Activated naive CD8-positive, alpha-beta T cell treated with anti-CD3 and anti-CD28 coated beads, Interleukin-2, amount 50 U/mL, for 24 hours (primary cell): ENCODE measurements at regions not wholly inside any gene's neighbourhood (a gene's known extent, or its start where the extent isn't known, plus 50 kb on each side); places are given as distances from the start of the nearest gene placed in this dataset.

Experiments used
- ATAC-seq: fragments of 150-1000 bp; cut with Tn5 transposase; one replicate; pipeline ENCODE4 v1.10.0; 2021
- DNase-seq: peaks from one replicate; pipeline ENCODE4 v3.0.0; 2021
- H3K27ac Mint-ChIP-seq: one replicate; pipeline ENCODE4 v1.8.0; 2021; ENCODE audit warnings: mild to moderate bottlenecking, mixed read lengths
- H3K27me3 Mint-ChIP-seq: one replicate; pipeline ENCODE4 v1.8.0; 2021; ENCODE audit warnings: mixed read lengths
- H3K36me3 Mint-ChIP-seq: one replicate; pipeline ENCODE4 v1.8.0; 2021; ENCODE audit warnings: low read depth, mixed read lengths
- H3K4me1 Mint-ChIP-seq: one replicate; pipeline ENCODE4 v1.8.0; 2021; ENCODE audit warnings: mixed read lengths
- H3K4me3 Mint-ChIP-seq: one replicate; pipeline ENCODE4 v1.8.0; 2021; ENCODE audit warnings: mild to moderate bottlenecking, moderate library complexity, mixed read lengths
- H3K9me3 Mint-ChIP-seq: one replicate; pipeline ENCODE4 v1.8.0; 2021; ENCODE audit warnings: mixed read lengths

DNA sequence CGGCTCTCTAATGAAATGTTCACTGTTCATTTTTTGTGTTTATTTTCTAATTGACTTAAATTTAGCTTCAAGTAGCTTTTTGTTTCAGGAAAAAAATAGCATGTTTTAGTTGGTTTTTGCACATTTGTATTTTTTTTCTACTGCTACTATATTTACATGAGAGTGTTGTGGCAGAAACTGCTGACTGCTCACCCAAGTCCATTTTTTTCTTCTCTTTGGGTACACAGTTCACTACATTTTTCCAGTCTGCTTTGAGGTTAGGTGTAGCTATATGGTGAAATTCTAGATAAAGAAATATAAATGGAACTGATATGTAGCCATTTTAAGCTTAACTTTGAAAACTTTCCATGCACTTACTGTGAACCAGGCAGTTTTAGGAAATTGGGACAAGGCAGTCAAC is 216.7 kb upstream of the C11orf87 start:
- Mint-ChIP-seq H3K9me3 (peaks cover 8% of the 10 kb centered on the region), H3K4me3 (no peak overlapping the region), H3K27ac (no peak overlapping the region), H3K4me1 (no peaks in the 10 kb centered on the region), H3K27me3 (peaks cover 2% of the 10 kb centered on the region), H3K36me3 (no peaks in the 10 kb centered on the region)
- DNase-seq (no peak), ATAC-seq (no peak)

DNA sequence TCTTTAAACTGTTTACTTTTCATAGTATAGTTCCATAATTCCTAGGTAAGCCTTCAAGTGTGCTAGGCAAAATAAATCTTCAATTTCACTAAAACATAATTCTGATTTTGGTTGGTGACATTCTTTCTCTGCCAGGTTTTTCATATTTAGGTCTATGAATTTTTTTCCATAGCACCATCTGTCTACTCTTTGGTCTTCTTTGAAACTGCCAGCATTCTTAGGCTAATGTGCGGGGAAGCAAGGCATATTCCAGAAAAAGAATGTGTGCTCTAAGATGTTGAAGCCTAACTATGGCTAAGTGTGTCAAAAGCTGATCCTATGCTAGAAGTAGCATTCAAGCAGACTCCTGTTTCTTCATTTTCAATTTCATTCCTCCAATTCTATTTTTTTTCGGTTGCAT is 213.9 kb upstream of the C11orf87 start:
- peaks cover 22% of the 10 kb centered on the region for H3K9me3 Mint-ChIP-seq
- H3K27me3 Mint-ChIP-seq: peaks cover 3% of the 10 kb centered on the region
- H3K27ac Mint-ChIP-seq: no peak overlapping the region
- no peaks in the 10 kb centered on the region for H3K36me3 Mint-ChIP-seq
- ATAC-seq (no peak), DNase-seq (no peak)
- H3K4me3 Mint-ChIP-seq: no peak overlapping the region
- no peaks in the 10 kb centered on the region for H3K4me1 Mint-ChIP-seq

DNA sequence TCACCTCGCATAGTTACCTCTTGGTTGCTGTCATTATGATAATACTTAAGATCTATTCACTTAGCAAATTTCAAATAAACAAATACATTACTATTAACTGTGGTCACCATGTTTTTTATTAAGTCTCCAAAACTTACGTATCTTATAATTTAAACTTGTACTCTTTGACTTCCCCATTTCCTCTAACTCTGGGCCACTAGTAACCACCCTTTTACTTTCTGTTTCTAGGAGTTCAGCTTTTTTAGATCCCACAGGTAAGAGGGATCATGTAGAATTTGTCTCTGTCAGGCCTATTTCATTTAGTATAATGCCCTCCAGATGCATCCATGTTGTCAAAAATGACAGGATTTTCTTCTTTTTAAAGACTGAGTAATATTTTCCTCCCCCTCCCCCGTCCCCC is 212.4 kb upstream of the C11orf87 start:
- no peaks in the 10 kb centered on the region for H3K36me3 Mint-ChIP-seq
- no peak for DNase-seq
- H3K9me3 Mint-ChIP-seq: peaks cover 22% of the 10 kb centered on the region
- no peak overlapping the region for H3K27ac Mint-ChIP-seq
- peaks cover 3% of the 10 kb centered on the region for H3K27me3 Mint-ChIP-seq
- no peaks in the 10 kb centered on the region for H3K4me1 Mint-ChIP-seq
- no peak overlapping the region for H3K4me3 Mint-ChIP-seq
- ATAC-seq: no peak

DNA sequence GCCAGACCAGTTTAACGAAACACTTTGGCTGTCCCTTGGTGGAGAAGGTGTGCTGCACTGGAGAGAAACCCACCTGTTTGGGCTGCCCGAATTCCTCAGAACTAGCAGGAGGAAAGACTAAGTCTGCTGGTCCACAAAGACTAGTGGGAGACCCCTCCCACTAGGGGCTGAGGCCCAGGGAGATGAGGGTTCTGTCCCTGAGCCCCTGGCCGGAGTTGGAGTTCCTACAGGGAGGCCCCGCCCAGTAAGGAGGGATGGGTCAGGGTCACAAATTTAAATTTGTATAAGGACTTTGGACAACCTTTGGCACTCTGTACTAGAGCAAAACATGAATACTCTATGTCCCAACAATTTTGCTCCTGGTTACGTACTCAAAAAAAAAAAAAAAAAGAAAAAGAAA is 200.8 kb upstream of the C11orf87 start:
- DNase-seq (no peak), ATAC-seq (no peak)
- Mint-ChIP-seq H3K36me3 (no peaks in the 10 kb centered on the region), H3K27ac (no peak overlapping the region), H3K4me1 (no peaks in the 10 kb centered on the region), H3K9me3 (peaks cover 18% of the 10 kb centered on the region), H3K4me3 (no peak overlapping the region), H3K27me3 (no peaks in the 10 kb centered on the region)

DNA sequence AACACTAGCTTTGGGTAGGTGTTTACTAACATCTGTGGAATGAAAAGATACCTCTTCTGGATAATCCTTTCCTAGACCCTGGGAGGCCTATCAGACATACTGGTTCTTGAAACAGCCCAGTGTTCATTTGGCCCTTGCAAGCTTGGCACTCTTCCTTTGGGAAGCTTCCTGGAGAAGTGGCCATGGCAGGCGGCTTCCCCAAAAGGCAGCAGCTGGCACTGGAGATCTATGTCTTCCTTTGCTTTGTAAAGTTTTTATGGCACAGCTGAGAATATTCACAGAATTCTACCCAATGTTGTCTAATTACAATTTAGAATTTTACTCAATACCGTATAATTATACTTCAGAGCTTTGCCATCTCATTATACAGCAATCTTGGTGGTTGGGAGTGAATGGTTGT is 199.2 kb upstream of the C11orf87 start:
- ATAC-seq (no peak), DNase-seq (no peak)
- Mint-ChIP-seq H3K27me3 (no peaks in the 10 kb centered on the region), H3K4me1 (no peaks in the 10 kb centered on the region), H3K36me3 (no peaks in the 10 kb centered on the region), H3K9me3 (peaks cover 18% of the 10 kb centered on the region), H3K4me3 (no peak overlapping the region), H3K27ac (no peak overlapping the region)

DNA sequence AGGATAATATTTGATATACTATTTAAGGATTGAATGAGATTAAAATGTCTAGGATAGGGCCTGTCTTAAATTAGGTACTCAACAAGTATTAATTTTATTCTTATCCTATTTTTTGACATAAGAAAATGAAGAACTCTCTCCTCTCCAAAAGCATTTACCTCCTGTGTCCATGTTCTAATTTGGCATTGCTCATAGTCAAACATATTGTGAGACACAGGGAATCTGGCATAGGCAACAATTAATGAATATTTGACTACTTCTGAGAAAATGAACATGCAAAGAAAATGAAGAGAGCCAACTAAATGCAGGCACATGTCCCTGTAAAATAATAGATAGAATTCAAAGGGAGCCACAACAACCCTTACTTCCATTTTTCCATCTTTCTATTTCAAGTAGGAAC is 198.5 kb upstream of the C11orf87 start:
- DNase-seq: no peak
- Mint-ChIP-seq H3K4me3 (no peak overlapping the region), H3K27ac (no peak overlapping the region), H3K36me3 (no peaks in the 10 kb centered on the region), H3K27me3 (no peaks in the 10 kb centered on the region), H3K9me3 (peaks cover 14% of the 10 kb centered on the region), H3K4me1 (no peaks in the 10 kb centered on the region)
- ATAC-seq: no peak

DNA sequence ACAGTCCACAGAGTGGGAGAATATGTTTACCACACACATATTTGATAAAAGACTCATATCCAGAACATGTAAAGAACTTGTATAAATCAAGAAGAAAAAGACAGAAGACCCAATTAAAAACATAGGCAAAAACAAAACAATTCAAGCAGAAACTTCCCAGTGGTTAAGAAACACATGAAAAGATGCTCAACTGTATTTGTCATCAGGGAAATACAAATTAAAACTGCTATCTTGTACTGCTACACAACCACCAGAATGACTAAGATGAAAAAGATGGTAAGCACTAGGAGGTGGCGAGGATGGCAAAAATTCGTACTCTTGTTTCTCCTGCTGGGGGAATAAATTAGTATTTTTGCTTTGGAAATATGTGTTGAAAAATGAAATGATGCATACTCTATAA is 192.3 kb upstream of the C11orf87 start:
- no peak for ATAC-seq
- Mint-ChIP-seq H3K4me3 (no peak overlapping the region), H3K9me3 (peaks cover 4% of the 10 kb centered on the region), H3K36me3 (no peaks in the 10 kb centered on the region), H3K27ac (no peak overlapping the region), H3K4me1 (no peaks in the 10 kb centered on the region), H3K27me3 (no peaks in the 10 kb centered on the region)
- no peak for DNase-seq

DNA sequence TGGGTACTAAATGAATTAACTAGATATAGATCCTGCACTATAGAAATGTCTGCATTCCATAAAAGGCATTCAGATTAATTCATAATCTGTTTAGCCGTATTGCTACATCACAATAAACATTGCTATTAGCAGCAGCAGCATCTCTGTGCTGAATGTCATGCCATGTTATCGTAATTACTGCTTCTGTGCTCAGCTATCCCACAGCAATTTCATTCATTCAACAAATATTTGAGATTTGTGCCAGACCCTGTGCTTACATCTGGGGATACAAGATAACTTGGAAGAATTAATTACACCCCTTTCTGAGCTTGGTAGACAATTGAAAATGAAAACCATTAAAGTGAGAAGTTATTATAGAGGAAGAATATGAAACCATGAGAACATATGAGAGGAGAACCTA is 185.8 kb upstream of the C11orf87 start:
- peaks cover 7% of the 10 kb centered on the region for H3K9me3 Mint-ChIP-seq
- no peaks in the 10 kb centered on the region for H3K36me3 Mint-ChIP-seq
- H3K4me1 Mint-ChIP-seq: no peaks in the 10 kb centered on the region
- H3K27ac Mint-ChIP-seq: no peak overlapping the region
- DNase-seq (no peak), ATAC-seq (no peak)
- H3K4me3 Mint-ChIP-seq: no peak overlapping the region
- no peaks in the 10 kb centered on the region for H3K27me3 Mint-ChIP-seq

DNA sequence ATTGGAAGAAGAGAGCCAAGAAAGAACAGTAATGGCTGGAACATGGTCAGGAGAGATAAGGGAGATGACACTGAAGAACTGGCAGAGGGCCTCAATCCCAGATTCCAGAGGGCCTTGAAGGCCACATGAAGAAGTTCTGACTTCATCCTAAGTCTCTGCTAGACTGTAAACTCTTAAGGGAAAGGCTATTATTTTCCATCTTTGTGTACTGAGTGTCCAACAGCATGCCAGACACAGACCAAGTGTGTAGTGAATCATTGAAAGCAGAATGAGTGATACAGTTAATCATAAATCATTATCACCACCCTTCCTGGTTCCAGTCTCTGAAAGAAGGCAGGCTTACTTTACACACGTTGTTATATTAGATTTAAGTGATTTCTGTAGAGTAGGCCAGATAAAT is 185.3 kb upstream of the C11orf87 start:
- H3K9me3 Mint-ChIP-seq: peaks cover 7% of the 10 kb centered on the region
- DNase-seq (no peak), ATAC-seq (no peak)
- no peaks in the 10 kb centered on the region for H3K27me3 Mint-ChIP-seq
- no peaks in the 10 kb centered on the region for H3K36me3 Mint-ChIP-seq
- H3K4me3 Mint-ChIP-seq: no peak overlapping the region
- H3K4me1 Mint-ChIP-seq: no peaks in the 10 kb centered on the region
- no peak overlapping the region for H3K27ac Mint-ChIP-seq

DNA sequence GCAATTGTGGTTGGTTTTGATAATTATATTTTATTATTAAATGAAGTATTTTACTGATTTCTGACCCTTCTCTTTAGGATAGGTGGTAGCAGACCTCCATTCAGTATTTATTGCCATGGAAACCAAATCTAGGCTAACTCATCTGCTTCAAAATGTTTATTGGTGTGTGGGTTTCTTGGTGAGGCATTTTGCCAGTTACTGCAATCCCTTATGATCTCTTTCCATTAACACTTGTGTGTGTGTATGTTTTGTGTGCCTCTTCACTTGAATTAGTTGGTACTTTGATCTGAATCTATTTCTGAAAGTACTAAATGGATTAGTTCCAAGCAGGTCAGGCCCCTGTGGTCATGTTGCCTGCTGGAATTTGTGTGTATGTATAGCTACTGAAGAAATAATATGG is 184.4 kb upstream of the C11orf87 start:
- H3K27me3 Mint-ChIP-seq: no peaks in the 10 kb centered on the region
- no peaks in the 10 kb centered on the region for H3K36me3 Mint-ChIP-seq
- no peaks in the 10 kb centered on the region for H3K4me1 Mint-ChIP-seq
- no peak for DNase-seq
- no peak for ATAC-seq
- H3K4me3 Mint-ChIP-seq: no peak overlapping the region
- H3K9me3 Mint-ChIP-seq: peaks cover 7% of the 10 kb centered on the region
- no peak overlapping the region for H3K27ac Mint-ChIP-seq

DNA sequence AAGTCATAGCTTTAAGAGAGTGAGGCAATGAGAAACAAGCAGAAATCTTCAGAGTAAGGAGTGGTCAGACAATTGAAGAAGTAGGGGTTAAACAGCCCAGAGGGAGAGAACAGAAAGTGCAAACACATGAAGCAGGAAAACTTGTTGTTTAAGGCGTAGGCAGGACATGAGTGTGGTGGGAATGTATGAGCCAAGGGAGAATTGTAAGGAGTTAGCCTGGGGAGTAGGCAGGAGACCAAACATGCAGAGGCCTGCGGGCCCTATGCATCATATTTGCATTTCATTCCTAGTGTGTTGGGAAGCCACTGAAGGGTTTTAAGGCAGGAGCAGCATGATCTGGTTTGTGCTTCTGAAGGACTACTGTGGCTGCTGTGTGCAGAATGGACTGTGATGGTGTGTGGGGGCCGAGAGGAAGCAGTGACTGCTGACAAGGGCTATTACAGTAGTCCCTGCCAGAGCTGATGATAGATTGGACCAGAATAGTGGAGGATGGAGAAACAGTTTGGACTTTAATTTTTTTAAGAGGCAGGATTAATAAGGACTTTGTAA is 179.9 kb upstream of the C11orf87 start:
- H3K36me3 Mint-ChIP-seq: no peaks in the 10 kb centered on the region
- ATAC-seq: no peak
- H3K27ac Mint-ChIP-seq: no peak overlapping the region

DNA sequence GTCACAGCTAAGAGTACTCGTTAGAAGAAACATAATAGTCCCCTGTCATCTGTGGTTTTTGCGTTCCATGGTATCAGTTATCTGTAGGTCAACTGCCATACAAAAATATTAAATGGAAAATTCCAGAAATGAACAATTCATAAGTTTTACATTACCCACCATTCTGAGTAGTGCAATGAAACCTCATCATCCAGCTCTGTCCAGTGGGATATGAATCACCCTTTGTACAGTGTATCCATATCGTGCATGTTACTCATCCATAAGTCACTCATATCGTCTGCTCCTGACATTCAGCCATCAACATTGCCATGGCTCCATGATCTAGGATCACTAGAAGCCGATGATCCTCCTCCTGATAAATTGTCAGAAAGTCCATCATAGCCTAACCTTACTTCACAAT is 174.9 kb upstream of the C11orf87 start:
- H3K9me3 Mint-ChIP-seq: peaks cover 9% of the 10 kb centered on the region
- H3K4me1 Mint-ChIP-seq: no peaks in the 10 kb centered on the region
- H3K27ac Mint-ChIP-seq: no peak overlapping the region
- no peak for ATAC-seq
- no peaks in the 10 kb centered on the region for H3K36me3 Mint-ChIP-seq
- DNase-seq: no peak
- H3K4me3 Mint-ChIP-seq: no peak overlapping the region
- no peaks in the 10 kb centered on the region for H3K27me3 Mint-ChIP-seq

More for the DNA sequence above, 179.9 kb upstream of the C11orf87 start:
- Mint-ChIP-seq H3K27me3 (no peaks in the 10 kb centered on the region), H3K4me3 (no peak overlapping the region), H3K9me3 (peaks cover 13% of the 10 kb centered on the region), H3K4me1 (no peaks in the 10 kb centered on the region)
- DNase-seq: no peak

DNA sequence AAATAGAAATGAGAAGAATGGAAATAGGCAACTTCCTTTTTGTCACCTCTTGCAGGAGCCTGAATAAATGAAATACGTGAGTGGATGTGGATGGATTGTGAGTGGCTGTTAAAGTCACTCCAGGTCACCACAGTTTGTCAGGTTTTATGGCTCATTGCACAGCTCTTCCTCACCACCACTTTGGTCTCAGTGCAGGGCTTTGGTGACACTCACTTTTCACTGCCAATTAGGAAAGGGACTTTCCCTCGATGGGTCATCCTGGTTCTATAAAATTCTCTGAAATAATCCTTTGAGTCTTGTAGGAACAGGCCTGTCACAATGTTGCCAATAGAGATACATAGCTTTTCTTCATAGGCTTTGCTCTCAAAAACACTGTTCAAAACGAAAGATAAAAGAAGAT is 172.4 kb upstream of the C11orf87 start:
- peaks cover 21% of the 10 kb centered on the region for H3K9me3 Mint-ChIP-seq
- H3K4me1 Mint-ChIP-seq: no peaks in the 10 kb centered on the region
- H3K27me3 Mint-ChIP-seq: no peaks in the 10 kb centered on the region
- no peaks in the 10 kb centered on the region for H3K36me3 Mint-ChIP-seq
- ATAC-seq: no peak
- no peak overlapping the region for H3K4me3 Mint-ChIP-seq
- DNase-seq: no peak
- no peak overlapping the region for H3K27ac Mint-ChIP-seq

DNA sequence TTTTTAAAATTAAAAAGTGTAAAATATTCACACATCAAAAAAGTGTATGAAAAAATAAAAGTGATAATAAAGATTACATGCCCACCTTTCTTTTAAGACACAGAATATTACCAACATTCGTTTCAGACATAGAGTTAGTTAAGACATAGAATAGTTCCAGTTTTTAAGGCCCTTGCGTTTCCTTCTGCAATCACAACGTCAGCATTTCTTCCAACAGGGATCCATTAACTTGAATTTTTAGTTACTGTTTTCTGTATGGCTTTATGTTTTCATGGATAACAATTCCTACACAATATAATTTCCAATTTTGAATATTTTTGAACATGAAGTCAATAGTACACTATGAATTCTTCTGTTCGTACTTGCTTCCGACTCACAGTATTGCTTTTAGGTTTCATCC is 170.8 kb upstream of the C11orf87 start:
- Mint-ChIP-seq H3K36me3 (no peaks in the 10 kb centered on the region), H3K27me3 (no peaks in the 10 kb centered on the region), H3K9me3 (peaks cover 17% of the 10 kb centered on the region), H3K4me1 (no peaks in the 10 kb centered on the region), H3K4me3 (no peak overlapping the region), H3K27ac (no peak overlapping the region)
- ATAC-seq: no peak
- DNase-seq: no peak

DNA sequence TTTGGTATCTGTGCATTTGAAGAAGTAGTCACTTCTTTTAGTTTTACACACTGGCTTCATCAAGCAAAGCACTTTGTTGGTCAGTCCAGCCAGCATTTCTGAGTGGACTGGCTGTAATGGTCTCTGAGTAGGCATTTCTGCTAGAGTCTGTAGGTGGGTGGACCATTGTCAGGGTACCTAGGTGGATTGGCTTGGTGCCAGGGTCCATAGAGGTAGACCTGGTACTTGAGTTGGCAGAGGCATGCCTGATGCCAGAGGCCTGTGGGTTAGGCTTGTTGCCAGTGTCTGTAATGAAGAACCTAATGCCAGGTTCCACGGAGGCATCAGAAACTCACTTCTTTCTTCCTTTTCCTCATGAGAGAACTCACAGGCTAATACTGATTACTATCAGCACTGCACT is 157.9 kb upstream of the C11orf87 start:
- no peak for DNase-seq
- no peak overlapping the region for H3K27ac Mint-ChIP-seq
- ATAC-seq: no peak
- H3K27me3 Mint-ChIP-seq: no peaks in the 10 kb centered on the region
- peaks cover 30% of the 10 kb centered on the region for H3K9me3 Mint-ChIP-seq
- H3K36me3 Mint-ChIP-seq: no peaks in the 10 kb centered on the region
- H3K4me1 Mint-ChIP-seq: no peaks in the 10 kb centered on the region
- H3K4me3 Mint-ChIP-seq: no peak overlapping the region

DNA sequence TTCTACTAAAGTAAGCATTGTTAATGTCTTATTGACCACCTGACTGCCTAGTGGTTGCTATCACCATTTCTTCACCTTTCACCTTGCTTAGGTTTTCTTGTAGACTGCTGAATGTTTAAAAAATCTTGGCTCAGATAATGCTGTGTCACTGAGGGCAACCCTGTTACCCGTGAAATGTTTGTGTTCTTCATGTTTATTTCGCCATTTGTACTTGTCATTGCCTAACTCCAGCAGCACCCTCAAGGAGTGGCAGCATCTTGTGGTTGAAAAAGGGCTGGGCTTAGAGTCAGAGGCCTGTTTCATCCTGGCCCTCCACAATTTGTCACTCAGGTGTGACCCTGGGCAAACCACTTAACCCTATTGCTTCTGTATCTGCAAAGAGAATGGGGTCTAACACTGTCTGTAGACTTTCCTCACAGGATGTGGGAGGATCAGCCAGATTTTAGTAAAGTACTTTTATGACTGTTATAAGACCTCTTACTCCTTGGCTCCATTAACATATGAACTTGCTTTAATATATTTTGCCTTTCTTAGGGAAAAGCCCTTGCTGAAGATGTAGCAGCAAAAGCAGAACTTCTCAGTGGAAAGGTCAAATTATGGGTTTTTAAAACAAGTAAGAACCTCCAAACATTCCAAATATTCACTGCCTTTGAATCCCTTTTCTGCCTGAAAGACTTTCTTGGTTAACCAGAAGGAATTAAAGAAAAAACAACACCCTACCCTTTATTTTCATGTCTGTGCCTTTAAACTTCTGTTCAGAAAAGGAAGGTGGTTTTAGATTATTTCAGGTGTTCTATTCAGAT is 154.5 kb upstream of the C11orf87 start:
- Mint-ChIP-seq H3K9me3 (peaks cover 25% of the 10 kb centered on the region), H3K4me1 (no peaks in the 10 kb centered on the region), H3K4me3 (no peak overlapping the region), H3K27ac (no peak overlapping the region), H3K27me3 (no peaks in the 10 kb centered on the region), H3K36me3 (no peaks in the 10 kb centered on the region)
- ATAC-seq (no peak), DNase-seq (no peak)
